BLaER1 (cell line): ENCODE measurements at regions not wholly inside any gene's neighbourhood (a gene's known extent, or its start where the extent isn't known, plus 50 kb on each side); places are given as distances from the start of the nearest gene placed in this dataset.

ENCODE experiments used
- H3K27ac ChIP-seq: shearing (Covaris generic); formaldehyde crosslinking; 2 replicates; pipeline ENCODE4 v1.8.1; 2022
- H3K27me3 ChIP-seq: shearing (Covaris generic); formaldehyde crosslinking; 2 replicates; pipeline ENCODE4 v1.8.1; 2022
- H3K36me3 ChIP-seq: shearing (Covaris generic); formaldehyde crosslinking; 2 replicates; pipeline ENCODE4 v1.8.1; 2022
- H3K4me1 ChIP-seq: shearing (Covaris generic); formaldehyde crosslinking; 2 replicates; pipeline ENCODE4 v1.8.1; 2022
- H3K4me2 ChIP-seq: shearing (Covaris generic); formaldehyde crosslinking; 2 replicates; pipeline ENCODE4 v1.8.1; 2022
- H3K4me3 ChIP-seq: shearing (Covaris generic); formaldehyde crosslinking; 2 replicates; pipeline ENCODE4 v1.8.1; 2022
- H3K9ac ChIP-seq: shearing (Covaris generic); formaldehyde crosslinking; 2 replicates; pipeline ENCODE4 v1.8.1; 2022
- H3K9me3 ChIP-seq: shearing (Covaris generic); formaldehyde crosslinking; 2 replicates; pipeline ENCODE4 v1.8.1; 2022
- H4K20me1 ChIP-seq: shearing (Covaris generic); formaldehyde crosslinking; 2 replicates; pipeline ENCODE4 v1.8.1; 2022
- Cebpa-rat ChIP-seq: shearing (Covaris generic); IDR thresholded peaks from 2 replicates; pipeline ENCODE4 v1.8.1; 2022

GRCh38 chr2:78486565-78486964 lies 538.9 kb upstream of the REG3G start:
- Histone ChIP-seq H3K27ac (no peak overlapping the region), H3K9me3 (no peaks in the 10 kb centered on the region), H3K4me2 (no peak overlapping the region), H4K20me1 (no peaks in the 10 kb centered on the region), H3K4me1 (no peaks in the 10 kb centered on the region), H3K27me3 (no peaks in the 10 kb centered on the region), H3K9ac (no peak overlapping the region), H3K4me3 (no peak overlapping the region), H3K36me3 (no peaks in the 10 kb centered on the region)
- TF ChIP-seq Cebpa-rat = no peak

GRCh38 chr2:78498125-78498524 lies 527.4 kb upstream of the REG3G start:
- Histone ChIP-seq H3K9ac (no peak overlapping the region), H4K20me1 (no peaks in the 10 kb centered on the region), H3K4me3 (no peak overlapping the region), H3K4me1 (no peaks in the 10 kb centered on the region), H3K9me3 (no peaks in the 10 kb centered on the region), H3K27me3 (no peaks in the 10 kb centered on the region), H3K36me3 (no peaks in the 10 kb centered on the region), H3K27ac (no peak overlapping the region), H3K4me2 (no peak overlapping the region)
- TF ChIP-seq Cebpa-rat = no peak

GRCh38 chr2:78506301-78506700 lies 519.2 kb upstream of the REG3G start:
- no peaks in the 10 kb centered on the region for H3K36me3 ChIP-seq
- no peaks in the 10 kb centered on the region for H3K27me3 ChIP-seq
- no peaks in the 10 kb centered on the region for H3K4me1 ChIP-seq
- no peak overlapping the region for H3K9ac ChIP-seq
- no peak overlapping the region for H3K4me2 ChIP-seq
- H3K9me3 ChIP-seq = no peaks in the 10 kb centered on the region
- no peak overlapping the region for H3K4me3 ChIP-seq
- no peak overlapping the region for H3K27ac ChIP-seq
- no peak for TF ChIP-seq Cebpa-rat
- H4K20me1 ChIP-seq = no peaks in the 10 kb centered on the region

- Histone ChIP-seq H3K27ac (no peak overlapping the region), H3K4me1 (no peaks in the 10 kb centered on the region), H3K9ac (no peak overlapping the region), H3K27me3 (no peaks in the 10 kb centered on the region), H3K4me2 (no peak overlapping the region), H3K36me3 (no peaks in the 10 kb centered on the region), H4K20me1 (no peaks in the 10 kb centered on the region), H3K4me3 (no peak overlapping the region), H3K9me3 (no peaks in the 10 kb centered on the region)
- no peak for TF ChIP-seq Cebpa-rat
These were observed 503.6 kb upstream of the REG3G start for GRCh38 chr2:78521938-78522337.

GRCh38 chr2:78532762-78533379 lies 492.6 kb upstream of the REG3G start:
- Histone ChIP-seq H3K9me3 (no peaks in the 10 kb centered on the region), H3K4me2 (no peak overlapping the region), H3K4me1 (no peaks in the 10 kb centered on the region), H4K20me1 (no peaks in the 10 kb centered on the region), H3K27ac (no peak overlapping the region), H3K4me3 (no peak overlapping the region), H3K9ac (no peak overlapping the region), H3K36me3 (no peaks in the 10 kb centered on the region), H3K27me3 (no peaks in the 10 kb centered on the region)
- no peak for TF ChIP-seq Cebpa-rat

GRCh38 chr2:78535395-78535794 lies 490.1 kb upstream of the REG3G start:
- Histone ChIP-seq H3K27me3 (no peaks in the 10 kb centered on the region), H3K9me3 (no peaks in the 10 kb centered on the region), H3K4me3 (no peak overlapping the region), H3K4me1 (no peaks in the 10 kb centered on the region), H3K27ac (no peak overlapping the region), H3K36me3 (no peaks in the 10 kb centered on the region), H4K20me1 (no peaks in the 10 kb centered on the region), H3K4me2 (no peak overlapping the region), H3K9ac (no peak overlapping the region)
- TF ChIP-seq Cebpa-rat = no peak

GRCh38 chr2:78538322-78538721 lies 487.2 kb upstream of the REG3G start:
- no peak for TF ChIP-seq Cebpa-rat
- H3K9me3 ChIP-seq = 0 out of 2 replicates have a peak, but pooled peaks cover 6% of the 10 kb centered on the region
- H3K4me2 ChIP-seq = no peak overlapping the region
- H3K4me1 ChIP-seq = no peaks in the 10 kb centered on the region
- no peak overlapping the region for H3K9ac ChIP-seq
- no peaks in the 10 kb centered on the region for H4K20me1 ChIP-seq
- H3K4me3 ChIP-seq = no peak overlapping the region
- H3K36me3 ChIP-seq = no peaks in the 10 kb centered on the region
- no peak overlapping the region for H3K27ac ChIP-seq
- H3K27me3 ChIP-seq = no peaks in the 10 kb centered on the region

GRCh38 chr2:78540255-78540654 lies 485.2 kb upstream of the REG3G start:
- no peak overlapping the region for H3K4me2 ChIP-seq
- no peak overlapping the region for H3K9ac ChIP-seq

GRCh38 chr2:78541088-78541450 lies 484.4 kb upstream of the REG3G start:
- Histone ChIP-seq H3K9ac (no peak overlapping the region), H3K4me3 (no peak overlapping the region), H3K27me3 (no peaks in the 10 kb centered on the region), H3K9me3 (0 out of 2 replicates have a peak, but pooled peaks cover 6% of the 10 kb centered on the region), H3K4me2 (no peak overlapping the region), H3K4me1 (no peaks in the 10 kb centered on the region), H3K27ac (no peak overlapping the region), H3K36me3 (no peaks in the 10 kb centered on the region), H4K20me1 (no peaks in the 10 kb centered on the region)
- no peak for TF ChIP-seq Cebpa-rat

More at GRCh38 chr2:78540255-78540654, 485.2 kb upstream of the REG3G start:
- Histone ChIP-seq H3K27me3 (no peaks in the 10 kb centered on the region), H3K4me3 (no peak overlapping the region), H4K20me1 (no peaks in the 10 kb centered on the region), H3K4me1 (no peaks in the 10 kb centered on the region), H3K9me3 (0 out of 2 replicates have a peak, but pooled peaks cover 6% of the 10 kb centered on the region), H3K36me3 (no peaks in the 10 kb centered on the region), H3K27ac (no peak overlapping the region)
- no peak for TF ChIP-seq Cebpa-rat

- no peak for TF ChIP-seq Cebpa-rat
- H3K36me3 ChIP-seq = no peaks in the 10 kb centered on the region
- H4K20me1 ChIP-seq = no peaks in the 10 kb centered on the region
- no peaks in the 10 kb centered on the region for H3K27me3 ChIP-seq
- no peak overlapping the region for H3K27ac ChIP-seq
- H3K4me1 ChIP-seq = no peaks in the 10 kb centered on the region
- H3K4me3 ChIP-seq = no peak overlapping the region
- no peak overlapping the region for H3K9ac ChIP-seq
- no peak overlapping the region for H3K4me2 ChIP-seq
- 0 out of 2 replicates have a peak, but pooled peaks cover 6% of the 10 kb centered on the region for H3K9me3 ChIP-seq
These were observed 483.8 kb upstream of the REG3G start for GRCh38 chr2:78541451-78542267.
